CD14-positive monocyte (primary cell): ENCODE measurements at regions not wholly inside any gene's neighbourhood (a gene's known extent, or its start where the extent isn't known, plus 50 kb on each side); places are given as distances from the start of the nearest gene placed in this dataset.

Experiments used
- DNase-seq, 3 donors: peaks; one replicate each; pipeline ENCODE4 v3.0.0-alpha.2; 2011 to 2022
- H2AFZ ChIP-seq: 2 replicates; pipeline ENCODE4 v1.6.0; 2012; ENCODE audit warnings: mild to moderate bottlenecking, low read depth, low read length, inconsistent platforms; ENCODE audit not compliant: insufficient read depth, poor library complexity, severe bottlenecking
- H3K27ac ChIP-seq, 2 donors: 1 replicate in 1 of 2; 2 replicates in 1 of 2; pipeline ENCODE4 v1.5.1; 2012 to 2013; ENCODE audit warnings: low read length in 2 of 2, control low read depth in 1 of 2, inconsistent platforms in 1 of 2, low read depth in 1 of 2, mild to moderate bottlenecking in 1 of 2
- H3K27me3 ChIP-seq, 2 donors: one replicate each; pipeline versions ENCODE4 v1.6.0 to v1.6.1; 2011 to 2013; ENCODE audit warnings: low read length in 2 of 2; ENCODE audit not compliant: control insufficient read depth in 2 of 2, insufficient read depth in 2 of 2
- H3K36me3 ChIP-seq, 2 donors: replicated peaks in 1 of 2; 1 replicate in 1 of 2; 2 replicates in 1 of 2; pipeline versions ENCODE4 v1.5.1 to v1.6.1; 2012 to 2013; ENCODE audit warnings: low read length in 2 of 2, control low read depth in 1 of 2, inconsistent platforms in 1 of 2, mild to moderate bottlenecking in 1 of 2; ENCODE audit not compliant: insufficient read depth in 2 of 2, control insufficient read depth in 1 of 2
- H3K4me1 ChIP-seq, 2 donors: 1 replicate in 1 of 2; 2 replicates in 1 of 2; pipeline versions ENCODE4 v1.5.1 to v1.6.1; 2012 to 2013; ENCODE audit warnings: low read length in 2 of 2, control low read depth in 1 of 2, inconsistent platforms in 1 of 2, mild to moderate bottlenecking in 1 of 2, moderate library complexity in 1 of 2; ENCODE audit not compliant: insufficient read depth in 2 of 2, control insufficient read depth in 1 of 2
- H3K4me2 ChIP-seq: replicated peaks from 2 replicates; pipeline ENCODE3; 2012; ENCODE audit warnings: low read length, moderate library complexity, mild to moderate bottlenecking; ENCODE audit not compliant: poor library complexity, severe bottlenecking; ENCODE audit errors: extremely low read depth
- H3K4me3 ChIP-seq, 3 experiments: fragments of 200-600 bp in 1 of 3; sonication (generic) in 1 of 3; replicated peaks in 1 of 3; 1 replicate in 2 of 3; 2 replicates in 1 of 3; pipeline ENCODE4 v1.5.1; 2011 to 2013; ENCODE audit warnings: low read length in 3 of 3, mild to moderate bottlenecking in 3 of 3, control low read depth in 2 of 3, low read depth in 2 of 3, inconsistent platforms in 1 of 3, moderate library complexity in 1 of 3
- H3K79me2 ChIP-seq: 2 replicates; pipeline ENCODE4 v1.6.0; 2012; ENCODE audit warnings: mild to moderate bottlenecking, control low read depth, inconsistent platforms, low read length, moderate library complexity; ENCODE audit not compliant: insufficient read depth
- H3K9ac ChIP-seq: 2 replicates; pipeline ENCODE4 v1.6.0; 2017; ENCODE audit warnings: low read length, mild to moderate bottlenecking; ENCODE audit not compliant: insufficient read depth, poor library complexity, severe bottlenecking
- H3K9me3 ChIP-seq, 2 donors: replicated peaks in 1 of 2; 1 replicate in 1 of 2; 2 replicates in 1 of 2; pipeline versions ENCODE4 v1.5.1 to v1.6.1; 2012 to 2013; ENCODE audit warnings: low read length in 2 of 2, control low read depth in 1 of 2; ENCODE audit not compliant: control insufficient read depth in 1 of 2, insufficient read depth in 1 of 2
- H4K20me1 ChIP-seq: 2 replicates; pipeline ENCODE4 v1.6.0; 2012; ENCODE audit warnings: mild to moderate bottlenecking, low read length, control low read depth, moderate library complexity; ENCODE audit not compliant: insufficient read depth
- H3K27ac Mint-ChIP-seq, 7 donors: one replicate each; pipeline ENCODE4 v1.8.0; 2020; ENCODE audit warnings: mild to moderate bottlenecking in 7 of 7, mixed read lengths in 7 of 7, moderate library complexity in 6 of 7, inconsistent platforms in 2 of 7
- H3K27me3 Mint-ChIP-seq, 3 donors: one replicate each; pipeline ENCODE4 v1.8.0; 2021 to 2022; ENCODE audit warnings: low read depth in 3 of 3, mild to moderate bottlenecking in 3 of 3, mixed read lengths in 3 of 3, moderate library complexity in 3 of 3, inconsistent platforms in 1 of 3
- H3K36me3 Mint-ChIP-seq, 2 donors: one replicate each; pipeline ENCODE4 v1.8.0; 2020; ENCODE audit warnings: mixed read lengths in 2 of 2, inconsistent platforms in 1 of 2, mild to moderate bottlenecking in 1 of 2
- H3K4me1 Mint-ChIP-seq: one replicate; pipeline ENCODE4 v1.8.0; 2020; ENCODE audit warnings: mild to moderate bottlenecking, mixed read lengths
- H3K4me3 Mint-ChIP-seq, 2 donors: one replicate each; pipeline ENCODE4 v1.8.0; 2020; ENCODE audit warnings: mild to moderate bottlenecking in 2 of 2, mixed read lengths in 2 of 2, moderate library complexity in 1 of 2
- H3K9me3 Mint-ChIP-seq, 7 donors: one replicate each; pipeline ENCODE4 v1.8.0; 2020 to 2022; ENCODE audit warnings: mixed read lengths in 7 of 7, mild to moderate bottlenecking in 6 of 7, moderate library complexity in 6 of 7, inconsistent platforms in 2 of 7
- WGBS: methylation state at CpG from one replicate; pipeline ENCODE4 v1.1.5; 2013; ENCODE audit warnings: missing lambda C conversion rate; ENCODE audit not compliant: insufficient coverage; 5-methylcytosine and 5-hydroxymethylcytosine counted together
- intact Hi-C, 2 donors: fragments of 100-400 bp; cut with micrococcal nuclease; formaldehyde crosslinking; loops; one replicate each; pipeline versions ENCODE4 v1.15.0 to v1.15.1; 2023
- TF ChIP-seq, protein P1 (sequence below): fragments of 200-600 bp; IDR thresholded peaks from one replicate; pipeline ENCODE4 v1.8.0; 2022; ENCODE audit warnings: antibody characterized with exemption, mild to moderate bottlenecking

DNA sequence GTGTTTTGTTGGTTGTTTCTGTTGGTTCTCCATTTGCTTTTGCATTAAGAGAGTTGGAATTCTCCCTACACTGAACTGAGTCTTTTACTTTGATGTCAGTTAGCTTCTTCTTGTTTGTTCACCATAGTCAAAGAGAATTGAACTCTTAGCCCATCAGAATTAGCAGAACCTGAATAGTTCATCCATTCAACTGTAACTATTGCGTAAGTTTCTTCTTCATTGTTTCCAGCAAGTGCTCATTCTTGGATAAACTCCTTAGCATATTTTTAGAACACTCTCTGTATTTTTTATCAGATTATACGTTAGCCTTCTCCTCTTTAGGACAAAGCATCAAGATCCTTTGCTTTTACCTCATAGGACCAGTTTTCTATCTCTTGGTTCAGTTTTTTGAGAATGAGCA lies 128.4 kb upstream of the RAB11FIP2 start:
- H3K27me3 ChIP-seq, result no peaks in the 10 kb centered on the region
- Mint-ChIP-seq H3K4me1 (no peaks in the 10 kb centered on the region), H3K4me3 (no peak overlapping the region), H3K27ac (no peak overlapping the region), H3K27me3 (peaks cover 0 to 7% (median 1%) of the 10 kb centered on the region in 3 donors), H3K36me3 (no peaks in the 10 kb centered on the region), H3K9me3 (peaks cover 0 to 2% (median 0%) of the 10 kb centered on the region in 7 donors)
- no peaks in the 10 kb centered on the region for H3K36me3 ChIP-seq
- intact Hi-C loops, result no loop called here
- no peaks in the 10 kb centered on the region for H3K4me1 ChIP-seq
- no peak overlapping the region for H3K27ac ChIP-seq
- H3K4me3 ChIP-seq, result no peak overlapping the region
- no peak overlapping the region for H3K9ac ChIP-seq
- DNase-seq, result no peak
- H3K9me3 ChIP-seq, result no peaks in the 10 kb centered on the region
- H4K20me1 ChIP-seq, result no peaks in the 10 kb centered on the region
- WGBS, result no CpG with 5 or more reads among the region's 2 CpGs
- TF ChIP-seq, protein P1, sequence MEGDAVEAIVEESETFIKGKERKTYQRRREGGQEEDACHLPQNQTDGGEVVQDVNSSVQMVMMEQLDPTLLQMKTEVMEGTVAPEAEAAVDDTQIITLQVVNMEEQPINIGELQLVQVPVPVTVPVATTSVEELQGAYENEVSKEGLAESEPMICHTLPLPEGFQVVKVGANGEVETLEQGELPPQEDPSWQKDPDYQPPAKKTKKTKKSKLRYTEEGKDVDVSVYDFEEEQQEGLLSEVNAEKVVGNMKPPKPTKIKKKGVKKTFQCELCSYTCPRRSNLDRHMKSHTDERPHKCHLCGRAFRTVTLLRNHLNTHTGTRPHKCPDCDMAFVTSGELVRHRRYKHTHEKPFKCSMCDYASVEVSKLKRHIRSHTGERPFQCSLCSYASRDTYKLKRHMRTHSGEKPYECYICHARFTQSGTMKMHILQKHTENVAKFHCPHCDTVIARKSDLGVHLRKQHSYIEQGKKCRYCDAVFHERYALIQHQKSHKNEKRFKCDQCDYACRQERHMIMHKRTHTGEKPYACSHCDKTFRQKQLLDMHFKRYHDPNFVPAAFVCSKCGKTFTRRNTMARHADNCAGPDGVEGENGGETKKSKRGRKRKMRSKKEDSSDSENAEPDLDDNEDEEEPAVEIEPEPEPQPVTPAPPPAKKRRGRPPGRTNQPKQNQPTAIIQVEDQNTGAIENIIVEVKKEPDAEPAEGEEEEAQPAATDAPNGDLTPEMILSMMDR, result no peak
- no peak overlapping the region for H3K4me2 ChIP-seq
- H3K79me2 ChIP-seq, result no peaks in the 10 kb centered on the region
- H2AFZ ChIP-seq, result no peak overlapping the region

DNA sequence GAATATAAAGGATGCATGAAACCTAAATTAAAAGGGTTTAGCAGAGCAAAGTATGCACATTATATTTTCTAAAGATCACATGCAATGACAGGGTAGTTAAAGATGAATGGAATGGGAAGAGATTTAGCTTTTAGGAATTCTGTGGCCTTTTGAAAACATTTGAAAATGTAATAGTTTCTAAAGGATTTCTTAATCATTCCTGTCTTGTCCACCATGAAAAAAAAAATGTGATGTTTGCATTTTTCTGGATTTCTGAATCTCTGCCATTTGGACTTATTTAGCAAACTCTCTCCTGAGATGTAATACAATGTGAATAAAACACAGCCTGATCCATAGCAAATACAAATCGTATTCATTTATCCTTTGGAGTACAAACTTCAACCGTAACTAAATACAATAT lies 126.6 kb upstream of the RAB11FIP2 start:
- Histone ChIP-seq H3K27ac (no peak overlapping the region), H3K79me2 (no peaks in the 10 kb centered on the region), H2AFZ (no peak overlapping the region), H3K4me3 (no peak overlapping the region), H4K20me1 (no peaks in the 10 kb centered on the region), H3K27me3 (no peaks in the 10 kb centered on the region), H3K4me1 (no peaks in the 10 kb centered on the region), H3K9ac (no peak overlapping the region), H3K9me3 (no peaks in the 10 kb centered on the region), H3K36me3 (no peaks in the 10 kb centered on the region), H3K4me2 (no peak overlapping the region)
- intact Hi-C loops, result no loop called here
- no peak overlapping the region for H3K4me3 Mint-ChIP-seq
- H3K36me3 Mint-ChIP-seq, result no peaks in the 10 kb centered on the region
- peaks cover 0 to 7% (median 4%) of the 10 kb centered on the region in 3 donors for H3K27me3 Mint-ChIP-seq
- TF ChIP-seq, protein P1, result no peak
- WGBS, result no CpG with 5 or more reads among the region's 2 CpGs
- H3K9me3 Mint-ChIP-seq, result no peaks in the 10 kb centered on the region
- no peaks in the 10 kb centered on the region for H3K4me1 Mint-ChIP-seq
- H3K27ac Mint-ChIP-seq, result no peak overlapping the region
- DNase-seq, result no peak
